Fibroblast of lung (primary cell): ENCODE measurements at regions not wholly inside any gene's neighbourhood (a gene's known extent, or its start where the extent isn't known, plus 50 kb on each side); places are given as distances from the start of the nearest gene placed in this dataset.

Experiments used
- CTCF ChIP-seq, 2 donors: IDR thresholded peaks in 1 of 2; conservative IDR thresholded peaks in 1 of 2; 1 replicate in 1 of 2; 2 replicates in 1 of 2; pipeline ENCODE4 v1.5.1; 2011 to 2012; ENCODE audit warnings: low read length in 2 of 2, control low read depth in 1 of 2, inconsistent platforms in 1 of 2, low read depth in 1 of 2, mild to moderate bottlenecking in 1 of 2
- EZH2 ChIP-seq: IDR thresholded peaks from 2 replicates; pipeline ENCODE4 v1.5.1; 2012; ENCODE audit warnings: low read length, control low read depth, mild to moderate bottlenecking; ENCODE audit errors: missing control alignments

GRCh38 chr1:68798071-68798470 is 301.2 kb upstream of the DEPDC1 start:
- TF ChIP-seq CTCF (conservative IDR thresholded peaks at IDR 0.05 in 1 of 2, IDR thresholded peaks at IDR 0.05 in 1 of 2; ENCODE audit: low read depth in 1 of 2, low read length in 2 of 2) (no peak), EZH2 (no peak)
